GM12892 (cell line): ENCODE measurements at regions not wholly inside any gene's neighbourhood (a gene's known extent, or its start where the extent isn't known, plus 50 kb on each side); places are given as distances from the start of the nearest gene placed in this dataset.

ENCODE experiments used
- DNase-seq: peaks from one replicate; pipeline ENCODE4 v3.0.0; 2011; ENCODE audit not compliant: insufficient read length
- FAIRE-seq: peaks from 2 replicates; lab custom pipeline; 2011; peaks lifted over from hg19 to GRCh38; lab: Jason Lieb, UNC
- POLR2A ChIP-seq: IDR thresholded peaks from 2 replicates; pipeline ENCODE4 v1.6.1; 2011; ENCODE audit warnings: low read depth, low read length, control low read depth
- POLR2AphosphoS5 ChIP-seq: IDR thresholded peaks from 2 replicates; pipeline ENCODE4 v1.6.1; 2011; ENCODE audit warnings: low read depth, low read length, control low read depth
- TAF1 ChIP-seq: IDR thresholded peaks from 2 replicates; pipeline ENCODE4 v1.6.1; 2011; ENCODE audit warnings: low read depth, mild to moderate bottlenecking, control low read depth, low read length, borderline replicate concordance

- DNase-seq (no peak), FAIRE-seq (no peak)
- TF ChIP-seq TAF1 (no peak), POLR2A (no peak), POLR2AphosphoS5 (no peak)
Observed at GRCh38 chr2:238566001-238566645, 139.4 kb downstream of the ASB1 start.

- TF ChIP-seq POLR2A (no peak), TAF1 (no peak), POLR2AphosphoS5 (no peak)
- DNase-seq: no peak
- FAIRE-seq: no peak
Observed at GRCh38 chr2:238567067-238567855, 140.5 kb downstream of the ASB1 start.

DNA sequence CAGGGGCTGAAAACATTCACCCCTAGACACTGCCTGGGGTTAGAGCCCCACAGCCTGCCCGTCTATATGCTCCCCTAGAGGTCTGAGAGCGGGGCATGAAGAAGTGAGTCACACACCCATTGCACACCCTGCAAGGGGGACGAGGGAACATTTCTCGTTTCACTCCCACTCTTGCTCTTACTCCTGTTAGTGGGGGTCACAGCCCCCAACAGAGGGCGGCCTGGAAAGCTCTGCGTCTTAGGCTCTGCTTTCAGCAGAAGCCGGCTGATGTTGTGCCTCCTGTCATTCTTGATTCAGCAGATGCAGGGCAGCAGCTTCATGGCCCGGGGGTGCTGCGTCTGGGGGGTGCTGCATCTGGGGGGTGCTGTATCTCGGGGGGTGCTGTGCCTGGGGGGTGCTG lies 141.3 kb downstream of the ASB1 start:
- TF ChIP-seq TAF1: no peak
- no peak for TF ChIP-seq POLR2AphosphoS5
- TF ChIP-seq POLR2A: no peak
- FAIRE-seq (no peak), DNase-seq (no peak)

- no peak for DNase-seq
- no peak for FAIRE-seq
- TF ChIP-seq POLR2A: no peak
- no peak for TF ChIP-seq POLR2AphosphoS5
- no peak for TF ChIP-seq TAF1
Observed at GRCh38 chr2:238568455-238569440, 142.0 kb downstream of the ASB1 start.

- DNase-seq (no peak), FAIRE-seq (no peak)
Observed at GRCh38 chr2:238569507-238570195, 142.9 kb downstream of the ASB1 start.

GRCh38 chr2:238570391-238570790 lies 143.7 kb downstream of the ASB1 start:
- no peak for FAIRE-seq
- no peak for TF ChIP-seq POLR2A
- no peak for TF ChIP-seq TAF1
- TF ChIP-seq POLR2AphosphoS5: no peak

More at GRCh38 chr2:238569507-238570195, 142.9 kb downstream of the ASB1 start:
- TF ChIP-seq POLR2A (no peak), POLR2AphosphoS5 (no peak), TAF1 (no peak)

GRCh38 chr2:238570926-238571325 lies 144.2 kb downstream of the ASB1 start:
- TF ChIP-seq POLR2A (no peak), POLR2AphosphoS5 (no peak), TAF1 (no peak)
- FAIRE-seq (no peak), DNase-seq (no peak)

More at GRCh38 chr2:238570391-238570790, 143.7 kb downstream of the ASB1 start:
- DNase-seq: no peak

DNA sequence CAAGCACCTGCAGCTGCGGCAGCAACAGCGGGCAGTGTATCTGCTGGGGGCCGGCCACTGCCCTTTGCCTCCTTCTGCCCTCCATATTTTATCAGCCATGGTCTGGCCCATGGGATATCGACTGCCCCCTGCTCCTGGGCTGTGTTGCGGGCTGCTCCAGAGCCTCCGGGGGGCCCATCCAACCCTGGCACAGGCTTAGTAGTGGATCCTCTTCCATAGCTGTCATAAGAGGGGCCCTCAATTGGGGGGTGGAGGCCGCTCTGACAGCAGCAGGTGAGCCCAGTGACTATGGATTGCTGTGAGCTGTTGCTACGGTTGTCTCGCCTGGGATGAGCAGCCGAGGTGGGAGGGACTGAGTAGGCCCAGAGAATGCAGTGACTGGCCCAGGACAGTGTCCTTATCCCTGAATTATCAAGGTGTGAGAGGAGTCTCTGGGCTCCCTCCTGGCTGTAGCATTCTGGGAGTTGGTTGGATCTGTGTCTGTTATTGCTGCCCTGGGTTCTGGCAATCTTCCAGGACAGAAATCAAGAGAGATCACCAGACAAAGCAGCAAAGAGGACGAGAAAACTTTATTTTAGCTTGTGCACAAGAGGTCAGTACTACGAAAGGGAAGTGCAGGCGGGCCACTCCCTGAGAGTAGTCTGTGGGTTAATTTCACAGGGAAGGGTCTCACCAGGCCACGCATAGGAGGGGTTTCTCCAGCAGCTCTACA lies 145.1 kb downstream of the ASB1 start:
- DNase-seq: no peak
- TF ChIP-seq POLR2A: no peak
- TF ChIP-seq TAF1: no peak
- no peak for TF ChIP-seq POLR2AphosphoS5

GRCh38 chr2:238573065-238573778 lies 146.5 kb downstream of the ASB1 start:
- FAIRE-seq: peak; percentile 75
- DNase-seq: peak; percentile 73

More for the DNA sequence above, 145.1 kb downstream of the ASB1 start:
- no peak for FAIRE-seq

More at GRCh38 chr2:238573065-238573778, 146.5 kb downstream of the ASB1 start:
- TF ChIP-seq POLR2A (no peak), POLR2AphosphoS5 (no peak), TAF1 (no peak)
